ENCODE measurements at regions not wholly inside any gene's neighbourhood (a gene's known extent, or its start where the extent isn't known, plus 50 kb on each side); places are given as distances from the start of the nearest gene placed in this dataset.
"Not testable (repeated sequence)": the region's sequence is repeated elsewhere in the genome, so short reads cannot be mapped to it uniquely, and the experiment has no call there.

DNA sequence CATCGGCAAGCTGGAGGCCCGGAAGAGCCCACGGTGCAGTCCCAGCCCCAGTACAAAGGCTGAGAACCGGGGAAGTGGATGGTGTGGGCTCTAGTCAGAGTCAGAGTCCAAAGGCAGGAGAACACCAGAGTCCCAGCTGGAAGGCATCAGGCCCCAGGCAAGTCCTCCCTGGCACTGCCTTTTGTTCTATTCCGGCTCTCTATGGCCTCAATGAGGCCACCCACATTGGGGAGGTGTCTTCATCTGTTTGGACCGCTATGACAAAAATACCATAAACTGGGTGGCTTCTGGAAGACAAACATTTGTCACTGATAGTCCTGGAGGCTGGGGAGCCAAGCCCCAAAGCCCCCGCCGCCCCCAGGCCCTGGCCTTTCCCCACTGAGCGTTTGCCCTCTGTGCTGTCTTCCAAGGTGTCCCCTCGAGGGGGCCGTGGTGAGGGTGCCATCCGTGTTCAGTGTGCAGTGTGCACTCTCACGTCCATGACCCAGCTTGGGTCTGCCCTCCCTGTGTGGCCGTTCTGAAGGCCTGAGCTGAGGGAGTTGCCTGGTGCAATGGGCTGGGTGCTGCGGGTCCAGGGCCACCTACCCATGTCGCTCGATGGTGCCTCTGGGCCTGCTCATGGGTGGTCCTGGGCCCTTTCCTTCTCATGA, 99.1 kb upstream of the PPP1R26 start:
- Histone ChIP-seq H3K27me3 (ENCODE audit: insufficient read depth, low read length) (no peaks in the 10 kb centered on the region), H2AFZ (ENCODE audit: low read length) (no peak overlapping the region), H4K20me1 (ENCODE audit: insufficient read depth, low read length) (no peaks in the 10 kb centered on the region), H3K79me2 (ENCODE audit: insufficient read depth, low read length) (no peaks in the 10 kb centered on the region), H3K27ac (ENCODE audit: low read depth, low read length) (no peak overlapping the region), H3K4me1 (ENCODE audit: insufficient read depth, low read length) (no peaks in the 10 kb centered on the region), H3K4me2 (ENCODE audit: insufficient read depth, low read length) (no peak overlapping the region), H3K36me3 (ENCODE audit: insufficient read depth, low read length) (no peaks in the 10 kb centered on the region), H3K9me3 (ENCODE audit: low read depth, low read length) (no peaks in the 10 kb centered on the region), H3K4me3 (ENCODE audit: insufficient read depth, low read length) (no peak overlapping the region)
- no peak for DNase-seq (ENCODE audit: insufficient read length, low spot score, missing footprints)
- TF ChIP-seq, protein P1, sequence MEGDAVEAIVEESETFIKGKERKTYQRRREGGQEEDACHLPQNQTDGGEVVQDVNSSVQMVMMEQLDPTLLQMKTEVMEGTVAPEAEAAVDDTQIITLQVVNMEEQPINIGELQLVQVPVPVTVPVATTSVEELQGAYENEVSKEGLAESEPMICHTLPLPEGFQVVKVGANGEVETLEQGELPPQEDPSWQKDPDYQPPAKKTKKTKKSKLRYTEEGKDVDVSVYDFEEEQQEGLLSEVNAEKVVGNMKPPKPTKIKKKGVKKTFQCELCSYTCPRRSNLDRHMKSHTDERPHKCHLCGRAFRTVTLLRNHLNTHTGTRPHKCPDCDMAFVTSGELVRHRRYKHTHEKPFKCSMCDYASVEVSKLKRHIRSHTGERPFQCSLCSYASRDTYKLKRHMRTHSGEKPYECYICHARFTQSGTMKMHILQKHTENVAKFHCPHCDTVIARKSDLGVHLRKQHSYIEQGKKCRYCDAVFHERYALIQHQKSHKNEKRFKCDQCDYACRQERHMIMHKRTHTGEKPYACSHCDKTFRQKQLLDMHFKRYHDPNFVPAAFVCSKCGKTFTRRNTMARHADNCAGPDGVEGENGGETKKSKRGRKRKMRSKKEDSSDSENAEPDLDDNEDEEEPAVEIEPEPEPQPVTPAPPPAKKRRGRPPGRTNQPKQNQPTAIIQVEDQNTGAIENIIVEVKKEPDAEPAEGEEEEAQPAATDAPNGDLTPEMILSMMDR (IDR thresholded peaks at IDR 0.05; ENCODE audit: extremely low read depth, low read depth, low read length): no peak

DNA sequence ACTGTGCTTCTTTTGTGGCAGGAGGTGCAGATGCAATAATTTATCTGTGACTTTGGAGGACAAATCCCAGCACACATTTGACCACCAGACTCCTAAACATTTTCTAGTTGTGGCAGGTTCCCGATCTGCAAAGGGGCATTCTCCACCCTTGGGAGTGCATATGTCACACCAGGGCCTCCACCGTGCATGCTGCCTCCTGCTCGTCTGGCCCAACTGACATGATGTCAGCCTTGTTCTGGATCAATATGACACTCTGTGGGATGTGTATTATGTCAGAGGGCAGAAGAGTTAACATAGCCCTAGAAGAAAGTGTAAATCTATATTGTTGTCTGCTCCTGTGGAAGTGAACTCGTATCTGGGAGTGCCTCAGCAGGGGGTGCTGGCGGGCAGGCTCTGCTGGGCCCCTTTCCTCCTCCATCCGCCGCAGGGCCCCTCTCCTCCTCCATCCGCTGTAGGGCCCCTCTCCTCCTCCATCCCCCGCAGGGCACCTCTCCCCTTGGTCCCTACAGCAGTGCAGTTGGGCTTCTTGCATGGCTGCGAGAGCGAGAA, 97.7 kb upstream of the PPP1R26 start:
- H3K4me1 ChIP-seq (ENCODE audit: insufficient read depth, low read length): no peaks in the 10 kb centered on the region
- no peaks in the 10 kb centered on the region for H3K79me2 ChIP-seq (ENCODE audit: insufficient read depth, low read length)
- no peaks in the 10 kb centered on the region for H3K27me3 ChIP-seq (ENCODE audit: insufficient read depth, low read length)
- H3K36me3 ChIP-seq (ENCODE audit: insufficient read depth, low read length): no peaks in the 10 kb centered on the region
- H4K20me1 ChIP-seq (ENCODE audit: insufficient read depth, low read length): no peaks in the 10 kb centered on the region
- no peak overlapping the region for H3K4me3 ChIP-seq (ENCODE audit: insufficient read depth, low read length)
- no peak overlapping the region for H2AFZ ChIP-seq (ENCODE audit: low read length)
- no peak overlapping the region for H3K27ac ChIP-seq (ENCODE audit: low read depth, low read length)
- H3K4me2 ChIP-seq (ENCODE audit: insufficient read depth, low read length): no peak overlapping the region
- DNase-seq (ENCODE audit: insufficient read length, low spot score, missing footprints): no peak
- TF ChIP-seq, protein P1 (IDR thresholded peaks at IDR 0.05; ENCODE audit: extremely low read depth, low read depth, low read length): no peak
- H3K9me3 ChIP-seq (ENCODE audit: low read depth, low read length): no peaks in the 10 kb centered on the region

DNA sequence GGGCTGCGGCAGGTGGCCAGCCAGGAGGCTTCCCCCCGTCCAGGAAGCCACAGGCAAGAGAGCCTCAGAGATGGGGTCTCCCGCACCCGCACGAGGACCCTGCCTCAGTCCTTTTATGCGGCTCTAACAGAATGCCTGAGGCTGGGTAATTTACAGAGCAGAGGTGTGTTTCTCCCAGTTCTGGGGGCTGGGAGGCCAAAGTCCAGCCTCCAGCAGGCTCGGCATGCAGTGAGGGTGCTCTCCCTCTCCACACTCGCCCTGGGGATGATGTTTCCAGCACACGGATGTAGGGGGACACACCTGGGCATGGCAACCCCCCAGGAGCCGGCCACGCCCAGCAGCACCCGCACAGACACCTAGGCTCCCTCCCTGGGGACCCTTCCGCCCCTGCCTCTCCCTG, 95.4 kb upstream of the PPP1R26 start:
- no peak overlapping the region for H3K27ac ChIP-seq (ENCODE audit: low read depth, low read length)
- H3K27me3 ChIP-seq (ENCODE audit: insufficient read depth, low read length): no peaks in the 10 kb centered on the region
- H3K4me3 ChIP-seq (ENCODE audit: insufficient read depth, low read length): no peak overlapping the region
- DNase-seq (ENCODE audit: insufficient read length, low spot score, missing footprints): no peak
- no peaks in the 10 kb centered on the region for H3K36me3 ChIP-seq (ENCODE audit: insufficient read depth, low read length)
- no peaks in the 10 kb centered on the region for H3K79me2 ChIP-seq (ENCODE audit: insufficient read depth, low read length)
- H4K20me1 ChIP-seq (ENCODE audit: insufficient read depth, low read length): no peaks in the 10 kb centered on the region
- TF ChIP-seq, protein P1 (IDR thresholded peaks at IDR 0.05; ENCODE audit: extremely low read depth, low read depth, low read length): no peak
- no peaks in the 10 kb centered on the region for H3K4me1 ChIP-seq (ENCODE audit: insufficient read depth, low read length)
- no peaks in the 10 kb centered on the region for H3K9me3 ChIP-seq (ENCODE audit: low read depth, low read length)
- H3K4me2 ChIP-seq (ENCODE audit: insufficient read depth, low read length): no peak overlapping the region
- H2AFZ ChIP-seq (ENCODE audit: low read length): no peak overlapping the region

DNA sequence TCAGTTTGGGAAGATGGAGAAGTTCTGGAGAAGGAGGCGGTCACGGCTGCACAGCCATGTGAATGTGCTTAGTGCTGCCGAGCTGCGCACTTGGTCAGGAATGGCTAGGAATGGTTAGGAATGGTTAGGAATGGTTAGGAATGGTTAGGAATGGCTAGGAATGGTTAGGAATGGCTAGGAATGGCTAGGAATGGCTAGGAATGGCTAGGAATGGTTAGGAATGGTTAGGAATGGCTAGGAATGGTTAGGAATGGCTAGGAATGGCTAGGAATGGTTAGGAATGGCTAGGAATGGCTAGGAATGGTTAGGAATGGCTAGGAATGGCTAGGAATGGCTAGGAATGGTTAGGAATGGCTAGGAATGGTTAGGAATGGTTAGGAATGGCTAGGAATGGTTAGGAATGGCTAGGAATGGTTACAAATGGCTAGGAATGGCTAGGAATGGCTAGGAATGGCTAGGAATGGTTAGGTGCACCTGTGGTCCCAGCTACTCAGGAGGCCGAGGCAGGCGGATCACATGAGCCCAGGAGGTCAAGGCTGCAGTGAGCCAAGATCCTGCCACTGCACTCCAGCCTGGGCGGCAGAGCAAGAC, 94.7 kb upstream of the PPP1R26 start:
- H2AFZ ChIP-seq (ENCODE audit: low read length); H3K27me3 ChIP-seq (ENCODE audit: insufficient read depth, low read length); H3K9me3 ChIP-seq (ENCODE audit: low read depth, low read length); H3K79me2 ChIP-seq (ENCODE audit: insufficient read depth, low read length); H3K4me2 ChIP-seq (ENCODE audit: insufficient read depth, low read length); H3K27ac ChIP-seq (ENCODE audit: low read depth, low read length); H3K36me3 ChIP-seq (ENCODE audit: insufficient read depth, low read length); DNase-seq (ENCODE audit: insufficient read length, low spot score, missing footprints); H3K4me1 ChIP-seq (ENCODE audit: insufficient read depth, low read length); H3K4me3 ChIP-seq (ENCODE audit: insufficient read depth, low read length); H4K20me1 ChIP-seq (ENCODE audit: insufficient read depth, low read length): not testable (repeated sequence)
